Pulmonary artery endothelial cell (primary cell): ENCODE measurements at regions not wholly inside any gene's neighbourhood (a gene's known extent, or its start where the extent isn't known, plus 50 kb on each side); places are given as distances from the start of the nearest gene placed in this dataset.

Source experiments
- DNase-seq: peaks from one replicate; pipeline ENCODE4 v3.0.0-alpha.2; 2011; ENCODE audit warnings: low read depth, low spot score

DNA sequence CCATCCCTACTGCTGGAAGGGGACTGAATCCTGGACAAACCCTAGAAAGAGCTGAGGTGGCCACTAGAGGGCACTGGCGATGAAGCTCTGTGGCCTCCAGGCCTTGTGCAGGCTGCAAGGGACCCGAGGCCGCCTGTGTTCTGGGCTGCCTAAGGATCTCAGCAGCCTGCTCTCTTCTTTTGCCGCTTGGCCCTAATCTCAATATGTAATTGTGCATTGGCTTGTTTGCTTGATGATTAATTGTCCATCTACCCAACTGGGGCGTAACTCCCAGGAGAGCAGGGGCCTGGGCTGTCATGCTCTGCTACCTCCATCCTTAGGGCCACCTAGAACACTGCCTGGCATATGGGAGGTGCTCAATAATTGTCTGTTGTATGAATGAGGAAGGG is 73.8 kb downstream of the SYNE3 start:
- DNase-seq, result peak; percentile 44

DNA sequence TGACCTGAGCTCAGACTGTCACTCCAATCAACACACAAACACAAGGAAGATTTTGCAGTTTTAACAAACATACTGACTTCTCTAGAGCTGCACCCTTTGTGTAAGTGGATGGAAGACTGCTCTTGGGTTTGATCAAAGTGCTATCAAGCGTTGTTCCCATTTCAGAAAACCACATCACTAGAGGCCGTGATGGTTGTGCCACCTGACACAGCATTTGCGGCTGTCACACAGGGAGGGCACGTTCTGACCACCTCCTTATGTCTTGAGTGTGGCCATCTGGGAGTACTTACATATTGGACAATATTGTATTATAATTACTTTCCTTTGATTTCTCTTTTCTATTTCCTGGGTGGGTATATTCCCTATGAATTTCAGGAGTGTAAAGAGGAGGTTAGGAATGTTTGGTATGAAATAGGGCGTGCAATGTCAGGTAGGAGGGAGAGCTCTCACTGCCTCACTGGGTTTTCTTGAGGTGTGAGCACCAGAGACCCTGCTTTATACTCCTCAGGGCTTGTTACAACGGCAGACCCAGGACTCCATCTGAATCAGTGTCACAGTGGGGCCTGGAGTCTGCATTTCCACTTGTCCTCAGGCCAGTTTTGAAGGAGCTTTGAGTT is 74.3 kb downstream of the SYNE3 start:
- no peak for DNase-seq

DNA sequence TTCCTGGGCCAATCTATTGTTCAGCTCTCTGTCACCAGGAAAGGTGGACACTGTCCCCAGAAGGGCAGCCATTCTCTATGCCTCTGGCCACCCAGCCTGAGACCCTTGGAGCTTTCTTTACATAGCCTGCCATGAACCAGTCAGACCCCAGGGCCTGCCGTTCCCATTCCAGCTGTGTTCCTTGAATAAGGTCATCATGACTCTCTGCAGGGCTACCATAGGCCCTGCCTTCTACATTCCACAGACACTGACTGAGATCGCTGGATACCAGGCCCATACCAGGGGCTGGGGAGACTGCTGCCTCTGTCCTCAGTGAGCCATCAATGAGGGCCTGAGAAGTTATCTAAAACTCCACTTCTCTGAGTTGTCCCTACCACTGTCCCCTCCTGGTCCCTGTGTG is 75.5 kb downstream of the SYNE3 start:
- no peak for DNase-seq

DNA sequence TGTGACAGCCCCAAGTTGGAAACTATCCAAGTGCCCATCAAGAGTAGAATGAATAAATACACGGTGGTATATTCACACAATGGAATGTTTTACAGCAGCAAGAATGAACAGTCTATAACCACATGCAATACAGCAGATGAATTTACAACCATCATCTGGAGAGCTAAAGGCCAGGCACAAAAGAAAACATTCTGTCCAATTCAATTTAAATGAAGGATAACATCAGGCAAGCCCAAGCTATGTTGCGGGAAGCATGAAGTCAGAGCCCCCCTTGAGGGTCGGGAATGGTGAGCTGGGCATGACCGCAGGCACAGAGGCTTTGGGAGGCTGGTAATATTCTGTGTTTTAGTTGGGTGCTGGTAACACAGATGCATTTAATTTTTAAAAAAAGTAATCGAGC is 76.0 kb downstream of the SYNE3 start:
- no peak for DNase-seq

DNA sequence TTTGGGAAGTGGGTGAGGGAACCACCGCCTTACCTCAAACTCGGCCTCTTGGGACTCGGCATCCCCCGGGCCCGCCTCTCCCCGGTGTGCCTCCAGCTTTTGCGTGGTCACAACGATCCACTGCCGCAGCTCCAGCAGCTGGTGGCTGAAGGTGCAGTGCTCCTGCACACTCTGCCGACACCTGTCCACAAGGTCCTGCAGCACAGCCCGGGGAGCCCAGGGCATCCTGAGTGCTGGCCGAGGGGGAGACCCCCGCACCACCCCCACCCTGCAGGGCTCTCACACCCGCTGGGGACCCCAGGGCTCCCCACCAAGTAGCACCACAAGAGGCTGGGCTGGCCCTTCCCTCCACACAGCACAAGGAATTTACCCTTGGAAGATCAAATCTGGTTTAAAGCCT is 76.6 kb downstream of the SYNE3 start:
- no peak for DNase-seq

DNA sequence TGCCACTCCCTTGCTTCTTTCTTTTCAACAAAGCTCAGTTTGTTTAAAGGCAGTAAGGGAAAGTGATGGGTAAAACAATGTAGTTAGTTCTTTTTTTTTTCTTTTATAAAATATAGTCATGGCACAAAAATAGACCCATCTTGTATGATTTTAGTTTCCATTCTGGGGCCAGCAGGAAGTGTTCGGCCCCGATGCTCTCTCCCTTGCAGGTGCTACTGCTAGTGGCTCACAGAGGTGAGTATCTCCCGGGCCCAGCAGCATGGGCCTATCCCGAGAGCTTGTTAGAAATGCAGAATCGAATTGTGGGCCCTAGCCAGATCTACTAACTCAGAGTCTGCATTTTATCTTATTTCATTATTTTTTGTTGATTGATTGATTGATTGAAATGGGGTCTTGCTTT is 78.7 kb downstream of the SYNE3 start:
- DNase-seq, result no peak

DNA sequence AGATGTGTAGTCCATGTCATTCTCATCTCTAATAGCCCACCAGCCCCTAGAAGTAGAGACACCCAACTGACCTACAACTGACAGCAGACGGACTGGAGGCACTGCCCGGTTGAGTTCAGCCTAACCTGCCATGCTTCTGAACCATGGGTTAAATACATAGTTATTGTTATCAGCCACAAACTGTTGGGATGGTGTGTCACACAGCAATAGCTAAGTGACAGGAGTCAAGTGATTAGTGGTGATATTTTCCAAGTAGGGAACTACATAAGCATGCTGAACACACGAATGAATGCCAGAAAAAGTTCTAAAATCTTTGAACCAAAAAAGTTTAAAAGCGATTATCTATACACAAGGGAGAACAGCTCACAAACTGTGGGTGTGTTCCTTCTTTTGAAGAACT is 80.1 kb downstream of the SYNE3 start:
- DNase-seq, result no peak

DNA sequence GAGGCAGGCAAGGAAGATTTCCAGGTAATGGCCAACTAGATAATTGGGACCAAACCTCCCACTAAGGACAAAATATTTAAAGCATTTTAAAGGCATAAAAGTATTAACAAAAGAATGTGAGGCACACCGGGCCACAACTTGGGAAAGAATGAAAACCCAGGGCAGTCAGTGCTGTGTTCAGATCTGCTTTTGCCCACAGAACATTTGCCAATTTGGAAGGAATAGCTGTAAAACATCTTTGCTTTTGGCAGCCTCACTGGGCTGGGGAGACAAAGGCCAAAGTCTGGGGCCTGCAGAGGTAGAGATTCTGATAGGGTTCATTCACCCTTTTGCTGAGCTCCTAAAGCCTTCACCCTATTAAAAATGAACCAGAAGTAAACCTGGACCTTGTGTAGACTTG is 82.3 kb downstream of the SYNE3 start:
- DNase-seq, result no peak

DNA sequence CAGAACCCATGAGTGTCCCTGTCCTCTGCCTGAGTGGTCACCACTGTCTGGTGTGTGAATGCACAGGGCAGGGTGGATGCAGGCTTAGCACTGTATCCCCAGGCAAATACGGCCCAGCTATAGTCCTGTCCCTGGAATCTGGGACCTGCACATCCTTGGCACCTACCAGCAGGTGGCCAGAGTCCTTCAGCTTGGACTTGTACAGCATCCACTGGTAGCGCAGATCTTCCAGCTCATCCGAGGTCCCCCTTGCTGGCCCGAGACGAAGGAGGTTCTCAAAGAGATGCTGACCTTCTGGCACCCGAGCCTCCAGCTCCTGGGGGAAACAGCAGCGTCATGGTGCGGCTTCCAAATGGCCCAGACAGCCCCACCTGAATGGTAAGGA is 83.4 kb downstream of the SYNE3 start:
- DNase-seq, result no peak

DNA sequence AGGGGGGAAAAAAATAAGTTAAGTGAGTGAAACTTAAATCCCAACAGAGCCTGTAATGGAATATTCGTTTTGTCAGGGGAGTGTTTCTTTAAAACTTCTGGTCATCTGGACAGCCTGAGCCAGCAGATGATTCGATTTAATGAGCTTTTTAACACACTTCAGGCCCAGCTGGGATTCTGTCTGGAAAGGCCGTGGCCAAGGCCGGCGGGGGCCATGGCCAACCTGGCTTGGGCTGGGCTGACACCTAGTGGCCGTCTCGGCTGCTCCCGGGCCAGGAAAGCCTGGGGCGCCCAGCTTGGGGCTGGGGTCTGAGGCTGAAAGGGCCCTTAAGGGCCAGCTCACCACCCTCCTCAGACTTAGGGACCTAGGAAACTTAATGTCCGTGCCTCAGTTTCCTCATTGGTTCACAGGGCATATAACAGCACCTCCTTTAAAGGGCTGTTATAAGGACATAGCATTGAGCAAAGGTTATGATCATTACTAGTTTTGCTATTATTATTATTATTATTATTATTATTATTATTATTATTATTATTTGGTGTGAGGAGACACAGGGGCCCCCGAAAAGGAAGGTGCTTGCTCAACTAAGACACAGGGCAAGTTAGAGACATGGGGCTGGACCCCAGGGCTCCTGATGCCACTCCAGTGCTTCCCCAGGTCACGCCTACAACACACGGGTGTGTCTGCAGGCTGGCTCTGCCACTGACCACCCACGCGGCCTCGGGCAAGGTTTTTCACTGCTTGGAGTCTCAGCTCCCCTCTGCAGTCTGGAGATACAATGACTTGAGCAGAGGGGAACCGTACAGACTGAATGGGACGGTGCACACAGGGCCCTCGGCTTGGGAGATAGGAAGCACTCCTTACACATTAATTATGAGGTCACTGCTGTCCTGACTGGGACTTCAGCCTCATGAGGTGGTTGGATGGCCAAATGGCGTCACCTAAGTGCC is 84.0 kb downstream of the SYNE3 start:
- no peak for DNase-seq

DNA sequence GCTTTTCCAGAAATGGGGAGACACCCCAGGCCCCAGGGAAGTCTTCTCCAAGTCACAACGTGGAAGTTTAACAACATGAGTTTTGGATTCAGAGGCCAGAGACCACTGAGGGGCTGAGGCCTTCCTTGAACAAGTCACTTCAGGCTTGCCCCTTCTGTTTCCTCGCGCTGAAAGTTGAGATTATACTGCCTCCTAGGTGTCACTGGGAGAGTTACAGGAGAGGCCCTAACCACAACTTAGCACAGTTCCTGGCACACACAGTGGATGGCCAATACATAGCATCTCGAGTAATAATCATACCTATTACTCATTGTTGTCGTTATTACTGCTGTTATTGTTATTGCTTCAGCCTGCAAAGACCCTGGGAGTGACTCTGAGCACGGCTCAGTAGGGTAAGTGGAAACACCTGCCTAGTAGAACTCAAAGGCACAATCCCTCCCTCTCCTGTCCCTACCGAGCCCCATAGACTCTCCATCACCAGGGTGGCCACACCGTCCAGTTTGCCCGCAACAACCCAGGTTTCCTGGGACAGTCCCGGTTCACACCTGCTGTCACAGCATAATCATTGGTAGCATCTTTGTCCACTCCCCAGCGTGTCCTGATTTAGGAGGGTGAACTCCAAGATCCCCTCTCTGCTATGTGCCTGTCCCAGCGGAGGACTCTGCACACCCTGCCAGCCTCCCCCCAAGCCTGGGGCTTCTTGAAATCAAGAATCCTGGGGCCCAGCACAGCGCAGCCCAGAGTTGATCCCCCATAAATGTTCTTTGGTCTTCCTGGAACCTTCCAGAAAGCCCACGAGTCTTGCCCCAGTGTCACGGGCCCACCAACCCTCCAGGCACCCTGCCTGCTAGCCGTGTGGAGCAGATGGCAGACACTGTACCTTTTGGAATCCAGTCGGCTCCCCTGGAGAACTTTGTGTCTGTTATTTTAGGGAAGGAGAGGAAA is 85.0 kb downstream of the SYNE3 start:
- DNase-seq, result no peak

DNA sequence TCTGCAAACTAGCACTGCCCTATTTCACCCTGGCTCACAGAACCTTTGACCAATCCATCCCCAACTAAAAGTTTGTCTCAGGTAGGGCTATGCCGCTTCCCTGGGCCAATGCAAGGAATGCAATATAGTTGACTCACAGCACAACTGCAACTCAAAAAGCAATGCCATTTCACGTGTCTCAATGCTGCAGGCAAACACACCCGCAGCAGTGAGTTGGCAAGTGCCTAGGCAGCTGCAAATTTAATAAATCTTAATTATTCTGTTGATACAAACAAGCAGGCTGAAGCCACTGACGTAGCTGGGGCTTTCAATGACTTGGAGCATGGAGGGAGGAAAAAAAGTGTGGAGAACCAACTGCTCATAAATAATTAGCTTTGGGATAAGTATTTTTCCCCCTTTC is 87.9 kb downstream of the SYNE3 start:
- no peak for DNase-seq

DNA sequence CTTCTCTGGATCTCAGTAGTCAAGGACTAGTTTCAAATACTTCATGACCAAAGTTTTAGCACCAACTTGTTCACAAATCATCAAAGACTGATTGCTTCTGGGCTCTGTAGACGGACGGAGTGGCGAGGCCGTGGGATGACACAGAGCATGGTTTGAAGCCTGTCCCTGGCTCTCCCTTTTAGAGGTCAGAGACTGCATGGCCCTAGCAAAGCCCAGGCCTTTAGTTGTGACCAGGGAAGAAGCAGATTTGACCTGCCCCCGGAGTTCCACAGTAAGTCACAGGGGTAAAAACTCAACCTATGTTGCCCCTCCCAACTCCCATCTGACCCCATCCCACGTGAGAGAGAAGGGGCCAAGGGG is 90.4 kb downstream of the SYNE3 start:
- DNase-seq, result no peak

DNA sequence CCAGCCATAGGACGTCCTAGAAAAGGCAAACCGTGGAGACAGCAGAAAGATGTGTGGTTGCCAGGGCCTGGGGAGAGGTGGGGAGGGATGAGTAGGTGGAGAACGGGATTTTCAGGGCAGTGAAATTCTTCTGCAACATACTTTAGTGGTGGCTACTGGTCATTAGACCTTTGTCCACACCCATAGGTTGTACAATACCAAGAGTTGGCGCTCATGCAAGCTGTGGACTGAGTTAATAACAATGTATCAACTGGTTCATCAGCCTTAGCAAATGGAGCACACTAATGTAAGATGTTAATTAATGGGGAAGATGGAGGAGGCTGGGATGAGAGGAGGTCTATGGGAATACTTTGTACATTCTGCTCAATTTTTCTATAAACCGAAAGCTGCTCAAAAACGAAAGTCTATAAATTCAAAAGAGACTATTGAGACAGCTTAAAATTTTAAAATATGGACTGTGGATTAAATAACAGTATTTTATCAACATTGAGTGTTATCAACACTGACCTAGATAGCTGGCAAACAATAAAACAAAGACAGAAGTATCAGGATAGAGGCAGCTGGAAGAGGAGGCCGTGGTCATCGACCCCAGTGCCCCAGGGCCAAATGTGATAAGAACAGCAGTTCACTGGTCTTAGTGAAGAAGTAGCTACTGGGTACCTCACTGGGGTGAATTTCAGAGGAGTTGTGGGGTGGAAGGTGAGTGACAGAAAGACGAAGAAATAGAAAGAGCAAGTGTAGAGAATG is 90.9 kb downstream of the SYNE3 start:
- no peak for DNase-seq

DNA sequence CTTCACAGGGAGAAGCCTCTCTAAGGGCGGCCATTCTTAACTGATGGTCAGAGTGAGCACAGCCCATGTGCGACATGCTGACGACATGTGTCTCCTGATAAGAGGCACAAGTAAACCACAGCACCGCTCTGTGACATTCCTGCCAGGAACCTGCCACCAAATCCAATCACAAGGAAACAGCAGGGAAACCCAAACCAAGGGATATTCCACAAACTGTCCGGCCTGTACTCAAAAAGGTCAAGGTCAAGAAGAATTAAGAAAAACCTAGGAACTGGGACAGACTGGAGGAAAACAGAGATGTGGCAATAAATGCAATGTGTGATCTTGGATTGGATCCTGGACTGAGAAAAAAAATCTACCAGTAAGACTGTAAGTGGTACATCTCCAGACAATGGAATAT is 91.9 kb downstream of the SYNE3 start:
- no peak for DNase-seq

DNA sequence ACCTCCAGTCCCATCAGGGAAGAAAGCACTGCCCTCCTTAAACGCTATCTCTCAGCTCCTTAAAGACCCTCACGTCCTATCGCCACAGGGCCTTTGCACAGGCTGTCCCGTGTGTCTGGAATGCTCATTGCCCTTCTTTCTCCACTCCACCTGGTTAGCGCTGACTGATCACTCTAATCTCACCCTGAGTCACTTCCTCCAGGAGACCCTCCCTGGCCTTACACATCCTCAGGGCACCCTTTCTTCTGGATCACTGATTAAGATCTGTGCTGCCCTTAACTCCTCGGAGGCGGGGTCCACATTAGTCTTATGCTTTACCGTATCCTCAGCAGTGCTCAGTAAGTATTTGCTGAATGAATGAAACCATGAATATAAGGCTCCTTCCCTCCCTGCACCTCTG is 94.7 kb downstream of the SYNE3 start:
- DNase-seq, result no peak

DNA sequence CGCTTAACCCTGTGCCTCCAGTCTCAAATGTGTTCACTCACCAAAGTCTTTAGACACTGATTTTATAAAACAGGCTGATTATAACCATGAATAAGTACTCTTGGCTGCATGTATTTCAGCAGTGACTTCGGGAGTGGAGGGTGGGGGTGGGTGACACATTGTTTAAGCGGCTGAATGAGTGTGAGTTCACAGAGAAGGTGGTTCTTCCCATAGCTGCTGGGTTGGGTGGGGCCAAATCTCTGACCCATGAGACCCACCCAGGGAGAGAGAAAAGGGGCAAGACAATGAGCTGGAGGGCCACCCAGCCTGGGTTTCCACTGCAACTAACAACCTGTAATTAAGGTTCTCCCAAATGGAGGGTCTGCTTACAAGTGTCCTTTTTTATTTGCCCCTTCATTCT is 96.4 kb downstream of the SYNE3 start:
- no peak for DNase-seq

DNA sequence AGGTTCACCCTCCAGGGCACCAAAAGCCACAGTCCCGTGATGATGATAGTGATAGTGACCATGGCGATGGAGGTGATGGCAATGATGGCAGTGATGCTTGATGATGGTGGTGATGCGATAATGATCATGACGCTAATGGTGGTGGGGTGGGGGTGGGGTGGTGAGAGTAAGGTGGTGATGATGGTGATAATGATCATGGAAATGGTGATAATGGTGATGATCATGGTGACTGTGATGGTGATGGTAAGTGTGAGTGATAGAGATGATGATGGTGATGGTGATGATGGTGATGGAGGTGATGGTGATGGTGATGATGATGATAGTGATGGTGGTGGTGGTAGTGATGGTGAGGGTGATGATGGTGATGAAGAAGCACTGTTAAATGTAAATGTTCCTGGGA is 96.9 kb downstream of the SYNE3 start:
- no peak for DNase-seq

DNA sequence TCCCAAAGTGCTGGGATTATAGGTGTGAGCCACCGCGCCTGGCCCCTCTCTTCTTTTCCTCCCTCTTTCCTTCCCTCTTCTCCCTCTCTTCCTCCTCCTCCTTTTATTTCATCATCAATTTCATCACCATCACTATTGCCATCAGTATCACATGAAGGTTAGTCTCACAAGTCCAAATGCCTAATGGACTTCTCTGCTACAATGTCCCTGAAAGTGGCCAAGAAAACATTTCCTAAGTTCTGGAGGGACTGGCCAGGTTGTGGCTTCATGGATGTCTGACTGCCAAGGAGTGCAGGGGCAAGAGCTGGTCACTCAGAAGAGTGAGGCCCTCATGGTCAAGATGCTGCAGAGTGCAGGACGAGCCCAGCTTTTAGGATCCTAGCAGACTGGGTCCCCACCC is 97.6 kb downstream of the SYNE3 start:
- DNase-seq, result no peak

DNA sequence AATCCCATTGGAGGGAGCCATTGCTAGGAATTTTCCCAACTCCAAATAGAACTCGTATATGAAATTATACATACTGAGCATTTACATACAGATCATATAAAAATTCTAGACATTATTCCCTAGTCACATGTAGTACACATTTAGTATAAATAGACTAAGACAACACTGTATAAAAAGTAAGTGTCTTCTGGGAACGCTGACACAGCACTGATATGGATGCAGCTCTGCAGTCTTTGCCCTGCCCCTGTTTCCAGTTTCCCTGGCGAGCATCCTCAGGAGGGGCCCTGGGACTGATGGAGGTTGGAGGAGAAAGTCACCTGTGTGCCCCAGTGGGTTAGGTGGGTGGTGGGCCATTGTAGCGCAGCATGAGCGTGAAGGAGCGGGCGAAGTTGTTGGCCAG is 97.8 kb upstream of the CLMN start:
- no peak for DNase-seq

DNA sequence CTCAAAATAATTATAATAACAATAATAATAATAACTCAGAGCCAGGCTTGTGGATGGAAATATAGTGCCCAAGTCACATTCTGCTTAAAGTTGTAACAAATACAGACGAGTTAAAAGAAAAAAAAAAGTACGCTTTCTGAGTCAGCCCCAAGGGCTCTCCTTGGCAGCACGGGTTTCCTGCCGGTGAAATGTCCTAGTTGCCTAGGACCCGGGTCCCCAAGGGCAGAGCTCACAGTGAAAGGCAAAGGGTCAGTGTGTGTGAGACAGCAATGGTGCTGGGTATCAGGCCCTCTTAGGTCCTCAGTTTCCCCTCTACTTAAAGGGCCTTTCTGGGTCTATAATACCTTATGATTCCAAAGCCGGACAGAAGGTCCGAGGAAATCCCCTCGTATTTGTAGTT is 96.3 kb upstream of the CLMN start:
- DNase-seq, result no peak
